ENCODE measurements at regions not wholly inside any gene's neighbourhood (a gene's known extent, or its start where the extent isn't known, plus 50 kb on each side); places are given as distances from the start of the nearest gene placed in this dataset.
"Not testable (repeated sequence)": the region's sequence is repeated elsewhere in the genome, so short reads cannot be mapped to it uniquely, and the experiment has no call there.

GRCh38 chr6:153984811-153985210, 54.2 kb upstream of the OPRM1 start:
- Histone ChIP-seq H3K9me3 (no peaks in the 10 kb centered on the region), H3K36me3 (ENCODE audit: control insufficient read depth in 2 of 2, extremely low read depth in 1 of 2, insufficient read depth in 1 of 2, low read length in 1 of 2) (no peaks in the 10 kb centered on the region), H3K4me3 (ENCODE audit: control insufficient read depth in 1 of 2, extremely low read depth in 1 of 2, low read length in 1 of 2) (no peak overlapping the region), H3K27me3 (replicated peaks in 1 of 2; ENCODE audit: control insufficient read depth in 2 of 2, extremely low read depth in 1 of 2, insufficient read depth in 2 of 2, low read length in 1 of 2) (peaks cover 0 to 2% of the 10 kb centered on the region in 2 experiments), H3K4me1 (ENCODE audit: control insufficient read depth in 1 of 2, extremely low read depth in 1 of 2, insufficient read depth in 2 of 2, low read length in 2 of 2) (no peaks in the 10 kb centered on the region), H3K27ac (ENCODE audit: low read length) (no peak overlapping the region)
- no CpG with 5 or more reads among the region's 1 CpG for WGBS (ENCODE audit: insufficient coverage)
- DNase-seq: no peak
- POLR2A ChIA-PET: no interaction called here
- peaks cover 0 to 7% of the 10 kb centered on the region in 2 donors for H3K27me3 Mint-ChIP-seq
- no peak overlapping the region for H3K27ac Mint-ChIP-seq
- no peak overlapping the region for H3K4me3 Mint-ChIP-seq
- H3K4me1 Mint-ChIP-seq: no peaks in the 10 kb centered on the region
- no peak for ATAC-seq (replicated peaks in 1 of 4)
- H3K9me3 Mint-ChIP-seq: peaks cover under 1 to 1% (median 1%) of the 10 kb centered on the region in 3 donors
- CTCF ChIA-PET: no interaction called here
- no peaks in the 10 kb centered on the region for H3K36me3 Mint-ChIP-seq

GRCh38 chr6:153980171-153980570, 58.9 kb upstream of the OPRM1 start:
- no peak for DNase-seq
- Histone ChIP-seq H3K4me3 (ENCODE audit: control insufficient read depth in 1 of 2, extremely low read depth in 1 of 2, low read length in 1 of 2) (no peak overlapping the region), H3K27ac (ENCODE audit: low read length) (no peak overlapping the region), H3K4me1 (ENCODE audit: control insufficient read depth in 1 of 2, extremely low read depth in 1 of 2, insufficient read depth in 2 of 2, low read length in 2 of 2) (no peaks in the 10 kb centered on the region), H3K27me3 (replicated peaks in 1 of 2; ENCODE audit: control insufficient read depth in 2 of 2, extremely low read depth in 1 of 2, insufficient read depth in 2 of 2, low read length in 1 of 2) (peaks cover 0 to 2% of the 10 kb centered on the region in 2 experiments), H3K36me3 (ENCODE audit: control insufficient read depth in 2 of 2, extremely low read depth in 1 of 2, insufficient read depth in 1 of 2, low read length in 1 of 2) (no peaks in the 10 kb centered on the region), H3K9me3 (peaks cover 2% of the 10 kb centered on the region)
- no peak overlapping the region for H3K27ac Mint-ChIP-seq
- WGBS (ENCODE audit: insufficient coverage): 80% methylated on average over 1 of the region's 2 CpGs
- H3K9me3 Mint-ChIP-seq: peaks cover 3 to 4% (median 3%) of the 10 kb centered on the region in 3 donors
- no peak overlapping the region for H3K4me3 Mint-ChIP-seq
- no peak for ATAC-seq (replicated peaks in 1 of 4)
- POLR2A ChIA-PET: no interaction called here
- H3K27me3 Mint-ChIP-seq: peaks cover 0 to 4% of the 10 kb centered on the region in 2 donors
- CTCF ChIA-PET: interaction anchor here in 1 of 2 donors (0.6 kb wide), 1 partner anchor 261 kb away, joined by 6 read pairs; no protein-coding TSS in a partner anchor
- no peaks in the 10 kb centered on the region for H3K36me3 Mint-ChIP-seq
- peaks cover 0 to 6% (median 4%) of the 10 kb centered on the region in 3 donors for H3K4me1 Mint-ChIP-seq

- H3K4me3 Mint-ChIP-seq; H3K27me3 ChIP-seq (replicated peaks in 1 of 2; ENCODE audit: control insufficient read depth in 2 of 2, extremely low read depth in 1 of 2, insufficient read depth in 2 of 2, low read length in 1 of 2); CTCF ChIA-PET; H3K4me1 ChIP-seq (ENCODE audit: control insufficient read depth in 1 of 2, extremely low read depth in 1 of 2, insufficient read depth in 2 of 2, low read length in 2 of 2); H3K9me3 ChIP-seq; H3K4me1 Mint-ChIP-seq; H3K36me3 ChIP-seq (ENCODE audit: control insufficient read depth in 2 of 2, extremely low read depth in 1 of 2, insufficient read depth in 1 of 2, low read length in 1 of 2); H3K27ac Mint-ChIP-seq; H3K27ac ChIP-seq (ENCODE audit: low read length); H3K27me3 Mint-ChIP-seq; H3K9me3 Mint-ChIP-seq; H3K36me3 Mint-ChIP-seq; POLR2A ChIA-PET; ATAC-seq (replicated peaks in 1 of 4); DNase-seq; H3K4me3 ChIP-seq (ENCODE audit: control insufficient read depth in 1 of 2, extremely low read depth in 1 of 2, low read length in 1 of 2): not testable (repeated sequence)
- 94% methylated on average over 16 of the region's 26 CpGs for WGBS (ENCODE audit: insufficient coverage)
Measured at GRCh38 chr6:153978911-153979548, 60.0 kb upstream of the OPRM1 start.

GRCh38 chr6:153976921-153977693, 61.9 kb upstream of the OPRM1 start:
- WGBS (ENCODE audit: insufficient coverage): 60% methylated on average over 1 of the region's 7 CpGs
- no peak overlapping the region for H3K27ac ChIP-seq (ENCODE audit: low read length)
- DNase-seq (no peak), ATAC-seq (replicated peaks in 1 of 4) (no peak)
- no peaks in the 10 kb centered on the region for H3K4me1 ChIP-seq (ENCODE audit: control insufficient read depth in 1 of 2, extremely low read depth in 1 of 2, insufficient read depth in 2 of 2, low read length in 2 of 2)
- H3K4me1 Mint-ChIP-seq: peaks cover 0 to 6% (median 4%) of the 10 kb centered on the region in 3 donors
- CTCF ChIA-PET: interaction anchor here in 1 of 2 donors (0.5 kb wide), 1 partner anchor 230 kb away, joined by 3 read pairs; no protein-coding TSS in a partner anchor
- H3K4me3 ChIP-seq (ENCODE audit: control insufficient read depth in 1 of 2, extremely low read depth in 1 of 2, low read length in 1 of 2): no peak overlapping the region
- no peak overlapping the region for H3K27ac Mint-ChIP-seq
- H3K36me3 Mint-ChIP-seq: no peaks in the 10 kb centered on the region
- POLR2A ChIA-PET: interaction anchor here in 1 of 2 donors (0.6 kb wide), 1 partner anchor 836 kb away, joined by 3 read pairs; no protein-coding TSS in a partner anchor
- peaks cover 2% of the 10 kb centered on the region for H3K9me3 ChIP-seq
- peaks cover 3 to 4% (median 3%) of the 10 kb centered on the region in 3 donors for H3K9me3 Mint-ChIP-seq
- peaks cover 0 to 2% of the 10 kb centered on the region in 2 donors for H3K27me3 Mint-ChIP-seq
- H3K4me3 Mint-ChIP-seq: no peak overlapping the region
- H3K27me3 ChIP-seq (replicated peaks in 1 of 2; ENCODE audit: control insufficient read depth in 2 of 2, extremely low read depth in 1 of 2, insufficient read depth in 2 of 2, low read length in 1 of 2): no peaks in the 10 kb centered on the region
- H3K36me3 ChIP-seq (ENCODE audit: control insufficient read depth in 2 of 2, extremely low read depth in 1 of 2, insufficient read depth in 1 of 2, low read length in 1 of 2): no peaks in the 10 kb centered on the region

GRCh38 chr6:153966001-153966400, 73.0 kb upstream of the OPRM1 start:
- peak overlapping the region in 1 of 3 donors; percentile 20 for H3K4me3 Mint-ChIP-seq
- no peaks in the 10 kb centered on the region for H3K9me3 ChIP-seq
- no peaks in the 10 kb centered on the region for H3K27me3 Mint-ChIP-seq
- H3K4me1 Mint-ChIP-seq: peaks cover 10 to 35% (median 12%) of the 10 kb centered on the region in 3 donors
- peaks cover 4% of the 10 kb centered on the region in 2 experiments for H3K4me1 ChIP-seq (ENCODE audit: control insufficient read depth in 1 of 2, extremely low read depth in 1 of 2, insufficient read depth in 2 of 2, low read length in 2 of 2)
- ChIA-PET CTCF (no interaction called here), POLR2A (no interaction called here)
- peak in 2 of 4 experiments; percentile 43 to 59 for ATAC-seq (replicated peaks in 1 of 4)
- no peaks in the 10 kb centered on the region for H3K27me3 ChIP-seq (replicated peaks in 1 of 2; ENCODE audit: control insufficient read depth in 2 of 2, extremely low read depth in 1 of 2, insufficient read depth in 2 of 2, low read length in 1 of 2)
- no peak overlapping the region for H3K27ac Mint-ChIP-seq
- no peaks in the 10 kb centered on the region for H3K36me3 ChIP-seq (ENCODE audit: control insufficient read depth in 2 of 2, extremely low read depth in 1 of 2, insufficient read depth in 1 of 2, low read length in 1 of 2)
- WGBS (ENCODE audit: insufficient coverage): 0% methylated on average over 2 of the region's 4 CpGs
- DNase-seq: peak in 1 of 35 experiments; percentile 23
- H3K9me3 Mint-ChIP-seq: no peaks in the 10 kb centered on the region
- H3K27ac ChIP-seq (ENCODE audit: low read length): no peak overlapping the region
- H3K4me3 ChIP-seq (ENCODE audit: control insufficient read depth in 1 of 2, extremely low read depth in 1 of 2, low read length in 1 of 2): no peak overlapping the region
- H3K36me3 Mint-ChIP-seq: no peaks in the 10 kb centered on the region

GRCh38 chr6:153963352-153963751, 75.7 kb upstream of the OPRM1 start:
- Mint-ChIP-seq H3K9me3 (no peaks in the 10 kb centered on the region), H3K4me3 (no peak overlapping the region), H3K27me3 (no peaks in the 10 kb centered on the region), H3K27ac (no peak overlapping the region), H3K4me1 (peaks cover 10 to 35% (median 12%) of the 10 kb centered on the region in 3 donors), H3K36me3 (no peaks in the 10 kb centered on the region)
- Histone ChIP-seq H3K27me3 (replicated peaks in 1 of 2; ENCODE audit: control insufficient read depth in 2 of 2, extremely low read depth in 1 of 2, insufficient read depth in 2 of 2, low read length in 1 of 2) (no peaks in the 10 kb centered on the region), H3K27ac (ENCODE audit: low read length) (no peak overlapping the region), H3K9me3 (no peaks in the 10 kb centered on the region), H3K4me3 (ENCODE audit: control insufficient read depth in 1 of 2, extremely low read depth in 1 of 2, low read length in 1 of 2) (no peak overlapping the region), H3K4me1 (ENCODE audit: control insufficient read depth in 1 of 2, extremely low read depth in 1 of 2, insufficient read depth in 2 of 2, low read length in 2 of 2) (peaks cover 4% of the 10 kb centered on the region in 2 experiments), H3K36me3 (ENCODE audit: control insufficient read depth in 2 of 2, extremely low read depth in 1 of 2, insufficient read depth in 1 of 2, low read length in 1 of 2) (no peaks in the 10 kb centered on the region)
- CTCF ChIA-PET: interaction anchor here in 1 of 2 donors (0.7 kb wide), 1 partner anchor 22 kb away, joined by 3 read pairs; no protein-coding TSS in a partner anchor
- WGBS (ENCODE audit: insufficient coverage): no CpG with 5 or more reads among the region's 3 CpGs
- POLR2A ChIA-PET: no interaction called here
- ATAC-seq (replicated peaks in 1 of 4) (no peak), DNase-seq (no peak)
